Activated CD4-positive, alpha-beta T cell treated with anti-CD3 and anti-CD28 coated beads for 36 hours (primary cell): ENCODE measurements at regions not wholly inside any gene's neighbourhood (a gene's known extent, or its start where the extent isn't known, plus 50 kb on each side); places are given as distances from the start of the nearest gene placed in this dataset.

Experiments used
- ATAC-seq: fragments of 200-7000 bp; cut with Tn5 transposase; one replicate; pipeline ENCODE4 v1.10.0; 2021; ENCODE audit warnings: mild to moderate bottlenecking, moderate library complexity
- CTCF ChIA-PET: fragments of 350-600 bp; sonication (Branson Sonifier 250); formaldehyde crosslinking; loops from one replicate; lab custom pipeline; 2021; ENCODE audit warnings: antibody characterized with exemption; lab: Charles Lee
- POLR2A ChIA-PET: fragments of 350-600 bp; sonication (Branson Sonifier 250); formaldehyde crosslinking; loops from one replicate; lab custom pipeline; 2021; ENCODE audit warnings: antibody characterized with exemption, inconsistent platforms; lab: Charles Lee
- DNase-seq: peaks from one replicate; pipeline ENCODE4 v3.0.0-alpha.2; 2020
- H3K27ac Mint-ChIP-seq: one replicate; pipeline ENCODE4 v1.8.0; 2021; ENCODE audit warnings: mixed read lengths
- H3K27me3 Mint-ChIP-seq: one replicate; pipeline ENCODE4 v1.8.0; 2021; ENCODE audit warnings: mixed read lengths
- H3K36me3 Mint-ChIP-seq: one replicate; pipeline ENCODE4 v1.8.0; 2021; ENCODE audit warnings: low read depth, mixed read lengths
- H3K4me1 Mint-ChIP-seq: one replicate; pipeline ENCODE4 v1.8.0; 2021; ENCODE audit warnings: mixed read lengths
- H3K4me3 Mint-ChIP-seq: one replicate; pipeline ENCODE4 v1.8.0; 2021; ENCODE audit warnings: mild to moderate bottlenecking, moderate library complexity, mixed read lengths
- H3K9me3 Mint-ChIP-seq: one replicate; pipeline ENCODE4 v1.8.0; 2021; ENCODE audit warnings: low read depth, mixed read lengths
- intact Hi-C, 2 experiments: fragments of 100-400 bp; cut with DNase I in 1 of 2; cut with micrococcal nuclease in 1 of 2; formaldehyde crosslinking; loops; one replicate each; pipeline versions ENCODE4 v1.14.2 to v1.15.1; 2022 to 2024; cut with DNase I, micrococcal nuclease

DNA sequence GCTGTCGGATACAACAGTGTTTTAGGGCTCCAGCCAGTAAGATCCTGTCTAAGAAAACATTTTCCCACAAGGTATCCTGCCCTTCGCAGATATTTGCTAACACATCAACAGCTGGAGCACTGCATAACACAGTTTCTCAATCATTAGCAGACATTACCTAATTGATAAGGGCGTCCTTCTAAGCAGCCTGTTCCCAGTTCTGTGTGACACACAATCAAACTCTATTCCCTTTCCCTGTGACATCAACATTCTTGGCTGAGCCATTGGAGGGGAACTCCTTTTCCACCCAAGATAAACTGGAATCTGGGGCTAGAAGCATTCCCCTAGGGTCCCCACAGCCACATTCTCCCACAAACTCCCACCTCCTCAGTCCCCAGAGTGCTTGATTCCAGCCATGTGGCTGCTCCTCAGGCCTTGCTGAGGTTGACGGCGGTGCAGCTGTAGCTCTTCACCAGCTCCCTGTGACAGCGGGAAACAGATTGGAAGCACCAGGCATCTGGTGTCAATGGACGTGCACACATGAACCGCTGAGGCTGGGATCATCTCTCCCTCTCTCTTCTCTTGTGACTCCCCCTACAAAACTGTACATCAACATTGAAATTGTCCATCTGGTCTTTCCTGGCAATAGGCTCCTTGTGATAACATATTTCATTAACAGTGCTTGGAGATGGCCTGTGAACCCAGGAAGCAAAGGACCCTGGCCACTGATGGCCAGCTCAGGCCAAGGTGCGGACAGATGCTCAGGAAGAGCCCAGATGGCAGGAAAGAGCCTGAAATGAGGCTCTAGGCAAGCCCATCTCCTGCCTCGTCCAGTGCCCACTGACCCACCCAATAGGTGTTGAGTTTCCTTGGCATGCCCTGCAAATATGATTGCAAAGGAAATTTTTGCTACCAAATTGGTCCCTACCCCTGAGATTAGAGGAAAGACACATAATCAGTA, 131.1 kb upstream of the TBX20 start:
- Mint-ChIP-seq H3K4me3 (no peak overlapping the region), H3K27me3 (peaks cover 6% of the 10 kb centered on the region), H3K9me3 (no peaks in the 10 kb centered on the region), H3K4me1 (no peaks in the 10 kb centered on the region), H3K36me3 (no peaks in the 10 kb centered on the region), H3K27ac (no peak overlapping the region)
- ATAC-seq (no peak), DNase-seq (no peak)
- ChIA-PET CTCF (interaction anchor here (0.7 to 0.9 kb wide), 2 partner anchors 21 to 25 kb away, joined by 3 read pairs; no protein-coding TSS in a partner anchor), POLR2A (no interaction called here)
- intact Hi-C loops, result no loop called here

GRCh38 chr7:35380739-35381224, 126.9 kb upstream of the TBX20 start:
- no peaks in the 10 kb centered on the region for H3K36me3 Mint-ChIP-seq
- ATAC-seq, result no peak
- DNase-seq, result no peak
- no peak overlapping the region for H3K27ac Mint-ChIP-seq
- POLR2A ChIA-PET, result no interaction called here
- CTCF ChIA-PET, result interaction anchor here (0.7 kb wide), 1 partner anchor 17 kb away, joined by 3 read pairs; no protein-coding TSS in a partner anchor
- no peaks in the 10 kb centered on the region for H3K9me3 Mint-ChIP-seq
- intact Hi-C loops, result no loop called here
- H3K4me3 Mint-ChIP-seq, result no peak overlapping the region
- no peaks in the 10 kb centered on the region for H3K4me1 Mint-ChIP-seq
- peaks cover 10% of the 10 kb centered on the region for H3K27me3 Mint-ChIP-seq

DNA sequence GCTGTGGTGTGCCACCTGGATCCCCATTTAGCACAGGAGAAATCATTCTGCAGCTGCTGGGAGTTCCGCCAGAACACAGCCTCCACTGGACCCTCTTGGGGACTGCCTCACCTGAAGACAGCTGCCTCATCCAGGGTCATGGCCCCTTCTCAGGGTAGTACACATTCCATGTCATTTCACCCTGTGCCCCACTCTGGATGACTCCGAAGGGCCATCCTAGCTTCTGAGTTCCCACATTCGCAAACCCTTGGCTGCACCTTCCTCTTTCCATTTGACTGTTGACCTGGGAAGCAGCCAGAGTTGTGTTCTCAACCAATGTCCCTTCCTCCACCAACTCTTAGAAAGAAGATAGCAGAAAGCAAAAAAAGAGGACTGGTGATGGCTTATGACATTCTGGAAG, 125.6 kb upstream of the TBX20 start:
- Mint-ChIP-seq H3K27me3 (peaks cover 10% of the 10 kb centered on the region), H3K4me3 (no peak overlapping the region), H3K27ac (no peak overlapping the region), H3K36me3 (no peaks in the 10 kb centered on the region), H3K9me3 (no peaks in the 10 kb centered on the region), H3K4me1 (no peaks in the 10 kb centered on the region)
- POLR2A ChIA-PET, result interaction anchor here (0.8 kb wide), 1 partner anchor 12 kb away, joined by 4 read pairs; no protein-coding TSS in a partner anchor
- intact Hi-C loops, result no loop called here
- no peak for ATAC-seq
- CTCF ChIA-PET, result no interaction called here
- no peak for DNase-seq

DNA sequence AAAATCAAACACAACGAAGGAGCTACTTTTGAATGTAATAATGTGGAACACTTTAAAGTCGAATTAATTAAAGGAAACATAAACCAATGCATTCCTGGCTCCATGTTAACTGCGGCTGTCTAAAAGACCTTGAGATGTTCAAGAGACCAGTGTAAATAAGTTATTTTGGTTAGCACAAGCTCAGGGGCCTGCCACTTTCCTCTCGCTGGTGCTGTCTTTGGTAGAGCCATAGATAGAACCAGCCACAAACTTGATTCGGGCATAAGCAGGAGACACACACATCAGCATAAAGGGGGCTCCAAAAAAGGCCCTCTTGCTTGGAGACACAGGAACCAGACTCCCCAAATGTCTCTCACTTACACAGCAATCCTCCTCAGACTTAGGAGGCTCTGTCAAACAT, 121.6 kb upstream of the TBX20 start:
- DNase-seq (no peak), ATAC-seq (no peak)
- Mint-ChIP-seq H3K9me3 (peaks cover 2% of the 10 kb centered on the region), H3K4me3 (no peak overlapping the region), H3K4me1 (no peaks in the 10 kb centered on the region), H3K27me3 (peaks cover 5% of the 10 kb centered on the region), H3K27ac (no peak overlapping the region), H3K36me3 (no peaks in the 10 kb centered on the region)
- intact Hi-C loops, result no loop called here
- POLR2A ChIA-PET, result no interaction called here
- CTCF ChIA-PET, result no interaction called here

DNA sequence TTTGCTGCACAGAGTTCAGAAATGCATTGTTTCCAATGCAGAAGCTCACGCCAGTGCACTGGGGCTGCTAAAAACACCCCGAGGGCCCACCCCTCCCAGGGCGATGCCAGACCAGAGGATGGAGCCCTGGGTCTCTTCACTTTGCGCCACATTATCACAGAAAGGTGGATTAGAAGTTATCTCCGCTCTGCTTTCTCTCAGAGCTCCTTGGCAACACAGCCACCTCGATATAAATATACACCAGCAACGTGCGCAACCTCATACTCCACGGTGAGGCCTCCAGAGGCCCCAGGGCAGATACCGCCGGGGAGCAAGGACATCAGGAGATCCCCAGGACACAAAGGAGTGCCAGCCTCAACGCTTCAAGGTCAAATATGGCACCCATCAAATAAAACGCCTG, 121.0 kb upstream of the TBX20 start:
- H3K9me3 Mint-ChIP-seq, result peaks cover 2% of the 10 kb centered on the region
- POLR2A ChIA-PET, result no interaction called here
- H3K36me3 Mint-ChIP-seq, result no peaks in the 10 kb centered on the region
- CTCF ChIA-PET, result no interaction called here
- intact Hi-C loops, result no loop called here
- ATAC-seq (no peak), DNase-seq (no peak)
- H3K4me1 Mint-ChIP-seq, result no peaks in the 10 kb centered on the region
- H3K4me3 Mint-ChIP-seq, result no peak overlapping the region
- H3K27me3 Mint-ChIP-seq, result peaks cover 4% of the 10 kb centered on the region
- H3K27ac Mint-ChIP-seq, result no peak overlapping the region

DNA sequence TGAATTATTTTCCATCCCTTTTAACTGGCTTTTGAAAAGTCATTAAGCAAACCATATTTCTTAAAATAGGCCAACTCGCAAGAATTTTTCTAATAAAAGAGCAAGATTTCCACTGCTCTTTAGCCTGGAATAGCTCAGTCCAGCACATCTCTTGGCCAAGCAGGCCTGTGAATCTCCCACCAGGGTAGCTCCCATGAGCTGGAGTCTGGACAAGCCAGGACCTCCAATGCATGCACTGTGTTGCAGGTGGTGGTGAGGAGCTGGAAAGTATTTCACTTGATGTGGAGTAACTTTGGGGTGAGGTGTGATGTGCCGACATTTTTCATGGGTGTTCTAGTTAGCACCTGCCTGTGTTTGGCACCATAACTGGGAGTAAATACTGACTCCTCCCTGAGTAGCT, 117.3 kb upstream of the TBX20 start:
- DNase-seq (no peak), ATAC-seq (no peak)
- ChIA-PET CTCF (interaction anchor here (1.1 kb wide), 1 partner anchor 25 kb away, joined by 3 read pairs; no protein-coding TSS in a partner anchor), POLR2A (no interaction called here)
- H3K27me3 Mint-ChIP-seq, result no peaks in the 10 kb centered on the region
- no peaks in the 10 kb centered on the region for H3K4me1 Mint-ChIP-seq
- H3K4me3 Mint-ChIP-seq, result no peak overlapping the region
- no peaks in the 10 kb centered on the region for H3K36me3 Mint-ChIP-seq
- intact Hi-C loops, result no loop called here
- H3K9me3 Mint-ChIP-seq, result peaks cover 2% of the 10 kb centered on the region
- no peak overlapping the region for H3K27ac Mint-ChIP-seq

DNA sequence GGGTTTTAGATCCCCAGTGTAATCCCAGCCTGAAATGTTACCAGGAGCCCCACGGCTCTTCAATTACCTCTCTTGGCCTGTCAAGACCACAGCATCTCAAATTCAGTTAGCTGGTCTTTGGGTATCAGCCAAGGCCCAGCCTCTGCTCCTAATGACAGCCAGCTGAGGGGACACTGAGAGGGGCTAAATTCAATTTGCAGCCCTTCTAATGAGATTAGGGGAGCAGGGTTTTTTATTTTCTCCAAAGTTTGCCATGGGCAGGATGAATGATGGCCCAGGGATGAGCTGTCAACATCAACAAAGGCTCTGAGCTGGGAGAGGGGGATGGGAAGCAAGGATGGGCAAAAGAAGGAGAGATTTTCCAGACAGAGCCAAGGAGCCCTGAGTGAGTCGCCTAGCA, 116.8 kb upstream of the TBX20 start:
- H3K4me3 Mint-ChIP-seq, result no peak overlapping the region
- peaks cover 2% of the 10 kb centered on the region for H3K9me3 Mint-ChIP-seq
- no peaks in the 10 kb centered on the region for H3K4me1 Mint-ChIP-seq
- DNase-seq (no peak), ATAC-seq (no peak)
- CTCF ChIA-PET, result no interaction called here
- no peaks in the 10 kb centered on the region for H3K36me3 Mint-ChIP-seq
- POLR2A ChIA-PET, result no interaction called here
- intact Hi-C loops, result no loop called here
- no peak overlapping the region for H3K27ac Mint-ChIP-seq
- no peaks in the 10 kb centered on the region for H3K27me3 Mint-ChIP-seq

GRCh38 chr7:35366167-35367155, 112.6 kb upstream of the TBX20 start:
- no peak overlapping the region for H3K27ac Mint-ChIP-seq
- POLR2A ChIA-PET, result no interaction called here
- no peak overlapping the region for H3K4me3 Mint-ChIP-seq
- intact Hi-C loops, result no loop called here
- no peaks in the 10 kb centered on the region for H3K36me3 Mint-ChIP-seq
- ATAC-seq, result no peak
- DNase-seq, result no peak
- CTCF ChIA-PET, result no interaction called here
- no peaks in the 10 kb centered on the region for H3K4me1 Mint-ChIP-seq
- no peaks in the 10 kb centered on the region for H3K9me3 Mint-ChIP-seq
- H3K27me3 Mint-ChIP-seq, result peaks cover 2% of the 10 kb centered on the region

DNA sequence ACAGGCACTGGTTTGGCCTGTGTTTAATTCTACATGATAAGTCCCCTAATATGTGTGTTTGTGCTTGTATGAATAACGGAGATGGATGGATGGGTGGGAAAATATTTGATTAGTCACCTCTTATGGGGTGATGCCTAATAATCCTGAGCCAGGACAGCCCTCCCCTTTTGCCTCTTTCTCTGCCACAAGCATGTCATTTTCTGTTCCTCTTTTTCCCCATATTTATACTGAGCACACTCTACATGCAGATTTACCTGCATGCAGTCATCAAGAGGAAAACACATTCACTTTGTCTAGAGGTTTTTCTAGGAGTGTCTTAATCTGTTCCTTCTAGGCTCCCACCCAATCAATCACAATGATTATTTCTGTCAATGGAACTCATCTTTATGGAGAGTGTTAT, 111.6 kb upstream of the TBX20 start:
- DNase-seq (no peak), ATAC-seq (no peak)
- POLR2A ChIA-PET, result no interaction called here
- intact Hi-C loops, result no loop called here
- Mint-ChIP-seq H3K36me3 (no peaks in the 10 kb centered on the region), H3K9me3 (no peaks in the 10 kb centered on the region), H3K4me3 (no peak overlapping the region), H3K27ac (no peak overlapping the region), H3K27me3 (peaks cover 2% of the 10 kb centered on the region), H3K4me1 (no peaks in the 10 kb centered on the region)
- CTCF ChIA-PET, result no interaction called here

- Mint-ChIP-seq H3K4me1 (no peaks in the 10 kb centered on the region), H3K9me3 (no peaks in the 10 kb centered on the region), H3K36me3 (no peaks in the 10 kb centered on the region), H3K27ac (no peak overlapping the region), H3K4me3 (no peak overlapping the region), H3K27me3 (peaks cover 2% of the 10 kb centered on the region)
- no peak for ATAC-seq
- ChIA-PET POLR2A (no interaction called here), CTCF (interaction anchor here (0.8 kb wide), 1 partner anchor 1886 kb away, joined by 3 read pairs; no protein-coding TSS in a partner anchor)
- no peak for DNase-seq
- intact Hi-C loops, result no loop called here
These were observed 108.4 kb upstream of the TBX20 start for GRCh38 chr7:35362341-35362740.

DNA sequence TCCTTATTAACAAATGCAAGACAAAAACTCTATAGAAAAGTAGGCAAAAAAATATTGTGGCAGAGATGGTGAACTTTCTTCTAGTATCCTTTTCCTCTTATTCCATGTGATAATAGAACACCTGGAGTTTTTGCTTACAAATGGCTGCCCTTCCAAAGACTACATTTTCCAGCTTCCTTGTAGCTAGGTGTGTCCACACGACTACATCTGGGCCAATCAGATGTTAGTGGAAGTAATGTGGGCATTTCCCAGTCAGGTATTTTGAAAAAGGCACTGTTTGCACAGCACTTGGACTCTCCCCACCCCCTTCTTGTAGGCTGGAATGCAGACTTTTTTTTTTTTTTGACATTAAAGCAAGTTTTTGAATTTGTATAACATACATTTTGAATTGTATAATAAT, 105.5 kb upstream of the TBX20 start:
- ChIA-PET CTCF (no interaction called here), POLR2A (no interaction called here)
- H3K4me3 Mint-ChIP-seq, result no peak overlapping the region
- H3K9me3 Mint-ChIP-seq, result no peaks in the 10 kb centered on the region
- H3K27me3 Mint-ChIP-seq, result peaks cover 6% of the 10 kb centered on the region
- ATAC-seq, result no peak
- no peak overlapping the region for H3K27ac Mint-ChIP-seq
- DNase-seq, result no peak
- intact Hi-C loops, result no loop called here
- no peaks in the 10 kb centered on the region for H3K4me1 Mint-ChIP-seq
- H3K36me3 Mint-ChIP-seq, result no peaks in the 10 kb centered on the region
